HTR-8/SVneo (cell line): ENCODE measurements at regions not wholly inside any gene's neighbourhood (a gene's known extent, or its start where the extent isn't known, plus 50 kb on each side); places are given as distances from the start of the nearest gene placed in this dataset.

ENCODE experiments used
- DNase-seq: peaks from one replicate; pipeline ENCODE4 v3.0.0; 2011; ENCODE audit warnings: low spot score, mixed read lengths; ENCODE audit not compliant: insufficient read length
- FAIRE-seq: peaks from 2 replicates; lab custom pipeline; 2011; peaks lifted over from hg19 to GRCh38; lab: Jason Lieb, UNC

- DNase-seq, result no peak
- no peak for FAIRE-seq
Measured at GRCh38 chr5:3139499-3139931, 388.0 kb upstream of the IRX2 start.

GRCh38 chr5:3131161-3131560, 379.7 kb upstream of the IRX2 start:
- DNase-seq (no peak), FAIRE-seq (peak; percentile 55)

GRCh38 chr5:3129252-3129651, 377.8 kb upstream of the IRX2 start:
- FAIRE-seq, result no peak
- no peak for DNase-seq

- FAIRE-seq, result no peak
- DNase-seq, result no peak
Measured at GRCh38 chr5:3127423-3127911, 376.0 kb upstream of the IRX2 start.

- FAIRE-seq, result no peak
- no peak for DNase-seq
Measured at GRCh38 chr5:3126639-3127038, 375.2 kb upstream of the IRX2 start.

- FAIRE-seq, result no peak
Measured at GRCh38 chr5:3124410-3124809, 372.9 kb upstream of the IRX2 start.

GRCh38 chr5:3123763-3124157, 372.3 kb upstream of the IRX2 start:
- FAIRE-seq, result no peak
- DNase-seq, result no peak

More at GRCh38 chr5:3124410-3124809, 372.9 kb upstream of the IRX2 start:
- DNase-seq, result no peak

- DNase-seq, result no peak
- no peak for FAIRE-seq
Measured at GRCh38 chr5:3122985-3123762, 371.7 kb upstream of the IRX2 start.

GRCh38 chr5:3122216-3122615, 370.7 kb upstream of the IRX2 start:
- no peak for FAIRE-seq
- DNase-seq, result no peak

- DNase-seq (no peak), FAIRE-seq (no peak)
Measured at GRCh38 chr5:3121813-3122212, 370.3 kb upstream of the IRX2 start.

- DNase-seq (no peak), FAIRE-seq (no peak)
Measured at GRCh38 chr5:3120028-3120427, 368.6 kb upstream of the IRX2 start.

- FAIRE-seq (no peak), DNase-seq (no peak)
Measured at GRCh38 chr5:3119435-3119834, 368.0 kb upstream of the IRX2 start.

GRCh38 chr5:3118340-3118739, 366.9 kb upstream of the IRX2 start:
- DNase-seq (no peak), FAIRE-seq (no peak)

- no peak for DNase-seq
- no peak for FAIRE-seq
Measured at GRCh38 chr5:3116366-3116765, 364.9 kb upstream of the IRX2 start.

GRCh38 chr5:3114467-3114866, 363.0 kb upstream of the IRX2 start:
- FAIRE-seq (no peak), DNase-seq (no peak)

- FAIRE-seq (no peak), DNase-seq (no peak)
Measured at GRCh38 chr5:3110371-3110770, 358.9 kb upstream of the IRX2 start.

- no peak for FAIRE-seq
- DNase-seq, result no peak
Measured at GRCh38 chr5:3107156-3107611, 355.7 kb upstream of the IRX2 start.

- no peak for FAIRE-seq
- no peak for DNase-seq
Measured at GRCh38 chr5:3105581-3105980, 354.1 kb upstream of the IRX2 start.

GRCh38 chr5:3105172-3105571, 353.7 kb upstream of the IRX2 start:
- FAIRE-seq (no peak), DNase-seq (no peak)

GRCh38 chr5:3104429-3105060, 353.1 kb upstream of the IRX2 start:
- no peak for FAIRE-seq

GRCh38 chr5:3103262-3103811, 351.9 kb upstream of the IRX2 start:
- FAIRE-seq (no peak), DNase-seq (no peak)

More at GRCh38 chr5:3104429-3105060, 353.1 kb upstream of the IRX2 start:
- no peak for DNase-seq
